H9 (cell line): ENCODE measurements at regions not wholly inside any gene's neighbourhood (a gene's known extent, or its start where the extent isn't known, plus 50 kb on each side); places are given as distances from the start of the nearest gene placed in this dataset.
A peak's percentile ranks its signal among the peaks of the same experiment; 100 is the strongest.

Experiments used
- DNase-seq: peaks from one replicate; pipeline ENCODE4 v3.0.0-alpha.2; 2017
- H2AFZ ChIP-seq: one replicate; pipeline ENCODE4 v1.6.1; 2013; ENCODE audit warnings: mild to moderate bottlenecking, low read length, control low read depth, moderate library complexity
- H2AK5ac ChIP-seq: 2 replicates; pipeline ENCODE4 v1.6.1; 2013; ENCODE audit warnings: low read length, control low read depth, mixed read lengths; ENCODE audit not compliant: insufficient read length
- H2BK120ac ChIP-seq: one replicate; pipeline ENCODE4 v1.6.1; 2013; ENCODE audit warnings: low read depth, mild to moderate bottlenecking, low read length, control low read depth, inconsistent platforms; ENCODE audit not compliant: poor library complexity, severe bottlenecking
- H2BK12ac ChIP-seq: 2 replicates; pipeline ENCODE4 v1.6.1; 2013; ENCODE audit warnings: low read length, control low read depth, mixed read lengths, low read depth; ENCODE audit not compliant: insufficient read length
- H2BK15ac ChIP-seq: 2 replicates; pipeline ENCODE4 v1.6.1; 2013; ENCODE audit warnings: low read depth, low read length, control low read depth
- H2BK20ac ChIP-seq: one replicate; pipeline ENCODE4 v1.6.1; 2013; ENCODE audit warnings: low read depth, mild to moderate bottlenecking, low read length, control low read depth, inconsistent platforms; ENCODE audit not compliant: poor library complexity, severe bottlenecking
- H2BK5ac ChIP-seq: 2 replicates; pipeline ENCODE4 v1.6.1; 2013; ENCODE audit warnings: low read length, control low read depth, mixed read lengths; ENCODE audit not compliant: insufficient read length
- H3K14ac ChIP-seq: 2 replicates; pipeline ENCODE4 v1.6.1; 2013; ENCODE audit warnings: low read length, control low read depth; ENCODE audit not compliant: insufficient read depth
- H3K18ac ChIP-seq: 2 replicates; pipeline ENCODE4 v1.6.1; 2013; ENCODE audit warnings: low read depth, mild to moderate bottlenecking, mixed read lengths, low read length, control low read depth; ENCODE audit not compliant: insufficient read length
- H3K23ac ChIP-seq: 2 replicates; pipeline ENCODE4 v1.6.1; 2013; ENCODE audit warnings: low read length, control low read depth, mixed read lengths, low read depth; ENCODE audit not compliant: insufficient read length
- H3K23me2 ChIP-seq: 2 replicates; pipeline ENCODE4 v1.6.1; 2013; ENCODE audit warnings: low read depth, mild to moderate bottlenecking, mixed read lengths, low read length, control low read depth; ENCODE audit not compliant: insufficient read length, poor library complexity, severe bottlenecking
- H3K27ac ChIP-seq: 2 replicates; pipeline ENCODE4 v1.5.1; 2013; ENCODE audit warnings: low read length, control low read depth, mixed read lengths, low read depth; ENCODE audit not compliant: insufficient read length
- H3K27me3 ChIP-seq: 2 replicates; pipeline ENCODE4 v1.6.1; 2013; ENCODE audit warnings: low read length, control low read depth, inconsistent platforms; ENCODE audit not compliant: insufficient read depth
- H3K4ac ChIP-seq: 2 replicates; pipeline ENCODE4 v1.6.1; 2013; ENCODE audit warnings: low read depth, mild to moderate bottlenecking, control low read depth, inconsistent platforms, low read length, moderate library complexity
- H3K4me1 ChIP-seq: 2 replicates; pipeline ENCODE4 v1.6.1; 2013; ENCODE audit warnings: low read length, control low read depth, inconsistent platforms; ENCODE audit not compliant: insufficient read depth
- H3K4me2 ChIP-seq: 2 replicates; pipeline ENCODE4 v1.6.1; 2013; ENCODE audit warnings: low read length, control low read depth, mixed read lengths; ENCODE audit not compliant: insufficient read length, insufficient read depth
- H3K56ac ChIP-seq: 2 replicates; pipeline ENCODE4 v1.6.1; 2013; ENCODE audit warnings: low read depth, mild to moderate bottlenecking, mixed read lengths, low read length, control low read depth; ENCODE audit not compliant: insufficient read length
- H3K79me1 ChIP-seq: 2 replicates; pipeline ENCODE4 v1.6.1; 2013; ENCODE audit warnings: low read depth, mild to moderate bottlenecking, moderate library complexity, low read length, control low read depth, inconsistent platforms; ENCODE audit not compliant: insufficient read depth, poor library complexity, severe bottlenecking
- H3K79me2 ChIP-seq: 2 replicates; pipeline ENCODE4 v1.6.1; 2013; ENCODE audit warnings: low read length, control low read depth, inconsistent platforms; ENCODE audit not compliant: insufficient read depth
- H3K9ac ChIP-seq: 2 replicates; pipeline ENCODE4 v1.6.1; 2013; ENCODE audit warnings: low read length, control low read depth, mixed read lengths; ENCODE audit not compliant: insufficient read length; ENCODE audit errors: extremely low read depth
- H3K9me3 ChIP-seq: one replicate; pipeline ENCODE4 v1.6.1; 2013; ENCODE audit warnings: low read depth, low read length, inconsistent platforms; ENCODE audit not compliant: control insufficient read depth
- H3T11ph ChIP-seq: one replicate; pipeline ENCODE4 v1.6.1; 2013; ENCODE audit warnings: mild to moderate bottlenecking, low read length, control low read depth, inconsistent platforms
- H4K20me1 ChIP-seq: one replicate; pipeline ENCODE4 v1.6.1; 2013; ENCODE audit not compliant: control insufficient read depth, insufficient read length, insufficient read depth
- H4K5ac ChIP-seq: 2 replicates; pipeline ENCODE4 v1.6.1; 2013; ENCODE audit warnings: low read depth, mild to moderate bottlenecking, mixed read lengths, low read length, control low read depth; ENCODE audit not compliant: insufficient read length
- H4K8ac ChIP-seq: replicated peaks from 2 replicates; pipeline ENCODE4 v1.6.1; 2013; ENCODE audit warnings: low read length, control low read depth, mixed read lengths, low read depth; ENCODE audit not compliant: insufficient read length
- H4K91ac ChIP-seq: 2 replicates; pipeline ENCODE4 v1.6.1; 2013; ENCODE audit warnings: low read depth, mild to moderate bottlenecking, moderate library complexity, mixed read lengths, low read length, control low read depth; ENCODE audit not compliant: insufficient read length
- H3K27ac Mint-ChIP-seq, 3 experiments: 2 replicates in 2 of 3; 3 replicates in 1 of 3; pipeline ENCODE4 v1.8.0; 2020 to 2021; ENCODE audit warnings: mixed read lengths in 3 of 3, mild to moderate bottlenecking in 1 of 3, moderate library complexity in 1 of 3
- H3K27me3 Mint-ChIP-seq: 2 replicates; pipeline ENCODE4 v1.8.0; 2021; ENCODE audit warnings: low read depth, mild to moderate bottlenecking, moderate library complexity, mixed read lengths
- H3K36me3 Mint-ChIP-seq, 3 experiments: 2 replicates in 2 of 3; 3 replicates in 1 of 3; pipeline ENCODE4 v1.8.0; 2020 to 2021; ENCODE audit warnings: low read depth in 3 of 3, mixed read lengths in 3 of 3; ENCODE audit not compliant: insufficient read depth in 1 of 3
- H3K4me1 Mint-ChIP-seq, 2 experiments: 2 replicates each; pipeline ENCODE4 v1.8.0; 2020; ENCODE audit warnings: mixed read lengths in 2 of 2
- H3K4me3 Mint-ChIP-seq, 2 experiments: 2 replicates in 1 of 2; 3 replicates in 1 of 2; pipeline ENCODE4 v1.8.0; 2020 to 2021; ENCODE audit warnings: mild to moderate bottlenecking in 2 of 2, mixed read lengths in 2 of 2, moderate library complexity in 1 of 2
- H3K9me3 Mint-ChIP-seq, 2 experiments: 2 replicates in 1 of 2; 3 replicates in 1 of 2; pipeline ENCODE4 v1.8.0; 2020; ENCODE audit warnings: mild to moderate bottlenecking in 2 of 2, mixed read lengths in 2 of 2, moderate library complexity in 1 of 2
- CTCF ChIP-seq: fragments of 200-600 bp; sonication (generic); conservative IDR thresholded peaks from 3 replicates; pipeline ENCODE4 v1.8.0; 2021; ENCODE audit warnings: antibody characterized with exemption, mild to moderate bottlenecking
- WGBS: extraction: QIAGEN DNeasy Blood & Tissue Kit; methylation state at CpG from one replicate; pipeline ENCODE4 v1.1.7; 2013; ENCODE audit warnings: missing lambda C conversion rate, low lambda C conversion rate, mixed read lengths; ENCODE audit not compliant: insufficient read length; ENCODE audit errors: extremely low coverage; 5-methylcytosine and 5-hydroxymethylcytosine counted together

DNA sequence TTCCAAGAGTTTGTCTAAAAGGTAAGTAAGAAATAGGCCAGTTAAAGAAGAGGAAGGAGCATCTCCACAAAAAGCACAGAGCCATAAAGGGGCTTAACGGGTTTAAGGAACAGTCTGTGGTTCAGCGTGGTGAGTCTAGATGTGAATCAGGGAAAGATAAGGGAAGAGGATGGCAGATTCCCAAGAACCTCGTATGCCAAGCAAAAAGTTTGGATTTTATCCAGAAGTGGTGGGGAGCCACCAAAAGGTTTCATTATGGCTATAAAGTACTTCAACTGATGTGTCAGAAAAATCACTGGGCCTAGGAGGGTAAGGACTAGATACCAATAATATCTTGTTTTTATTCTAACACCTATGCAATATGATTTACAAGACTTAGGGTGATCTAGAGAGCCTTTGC is 161.9 kb upstream of the PTER start:
- DNase-seq = no peak
- H3K36me3 Mint-ChIP-seq = peaks cover 4 to 13% (median 11%) of the 10 kb centered on the region in 3 experiments
- Histone ChIP-seq H4K20me1 (no peaks in the 10 kb centered on the region), H3K79me1 (no peaks in the 10 kb centered on the region), H3K9ac (no peak overlapping the region), H2BK15ac (no peak overlapping the region), H4K8ac (no peak overlapping the region), H3K14ac (no peak overlapping the region), H2BK120ac (no peak overlapping the region), H3K23me2 (no peaks in the 10 kb centered on the region), H3K27me3 (no peaks in the 10 kb centered on the region), H3K56ac (no peak overlapping the region), H2BK20ac (no peak overlapping the region), H3T11ph (no peak overlapping the region), H2AFZ (no peak overlapping the region), H2BK12ac (no peak overlapping the region), H3K23ac (no peak overlapping the region), H3K27ac (no peak overlapping the region), H3K4ac (no peak overlapping the region), H2AK5ac (no peak overlapping the region), H2BK5ac (no peak overlapping the region), H4K91ac (no peak overlapping the region), H3K18ac (no peak overlapping the region), H3K4me2 (no peak overlapping the region), H3K4me1 (no peaks in the 10 kb centered on the region), H3K79me2 (no peaks in the 10 kb centered on the region), H4K5ac (no peak overlapping the region), H3K9me3 (no peaks in the 10 kb centered on the region)
- H3K4me3 Mint-ChIP-seq = no peak overlapping the region
- no peaks in the 10 kb centered on the region for H3K27me3 Mint-ChIP-seq
- WGBS = no CpG with 5 or more reads among the region's 3 CpGs
- TF ChIP-seq CTCF = no peak
- H3K4me1 Mint-ChIP-seq = no peaks in the 10 kb centered on the region
- H3K27ac Mint-ChIP-seq = peak overlapping the region in 1 of 3 experiments; percentile 17; a peak in 1 of 7 replicates
- H3K9me3 Mint-ChIP-seq = peaks cover 3 to 7% of the 10 kb centered on the region in 2 experiments; a peak in 4 of 5 replicates
